Uterus (tissue), 2 donors: ENCODE measurements at regions not wholly inside any gene's neighbourhood (a gene's known extent, or its start where the extent isn't known, plus 50 kb on each side); places are given as distances from the start of the nearest gene placed in this dataset.

Experiments used
- CTCF ChIP-seq, 4 experiments: fragments of 200-600 bp in 2 of 4; fragments of 450-650 bp in 2 of 4; sonication (generic) in 2 of 4; IDR thresholded peaks; one replicate each; pipeline ENCODE4 v1.5.1; 2016 to 2019; ENCODE audit warnings: antibody characterized with exemption in 4 of 4, mild to moderate bottlenecking in 2 of 4, moderate library complexity in 1 of 4
- POLR2A ChIP-seq, 2 donors: fragments of 450-650 bp; IDR thresholded peaks; one replicate each; pipeline ENCODE4 v1.6.1; 2016; ENCODE audit warnings: antibody characterized with exemption in 2 of 2, mild to moderate bottlenecking in 1 of 2, moderate library complexity in 1 of 2

- no peak for TF ChIP-seq POLR2A (IDR thresholded peaks at IDR 0.05)
- no peak for TF ChIP-seq CTCF (IDR thresholded peaks at IDR 0.05)
Measured at GRCh38 chr5:175123542-175123941, 320.4 kb downstream of the DRD1 start.
